ENCODE measurements at regions not wholly inside any gene's neighbourhood (a gene's known extent, or its start where the extent isn't known, plus 50 kb on each side); places are given as distances from the start of the nearest gene placed in this dataset.

DNA sequence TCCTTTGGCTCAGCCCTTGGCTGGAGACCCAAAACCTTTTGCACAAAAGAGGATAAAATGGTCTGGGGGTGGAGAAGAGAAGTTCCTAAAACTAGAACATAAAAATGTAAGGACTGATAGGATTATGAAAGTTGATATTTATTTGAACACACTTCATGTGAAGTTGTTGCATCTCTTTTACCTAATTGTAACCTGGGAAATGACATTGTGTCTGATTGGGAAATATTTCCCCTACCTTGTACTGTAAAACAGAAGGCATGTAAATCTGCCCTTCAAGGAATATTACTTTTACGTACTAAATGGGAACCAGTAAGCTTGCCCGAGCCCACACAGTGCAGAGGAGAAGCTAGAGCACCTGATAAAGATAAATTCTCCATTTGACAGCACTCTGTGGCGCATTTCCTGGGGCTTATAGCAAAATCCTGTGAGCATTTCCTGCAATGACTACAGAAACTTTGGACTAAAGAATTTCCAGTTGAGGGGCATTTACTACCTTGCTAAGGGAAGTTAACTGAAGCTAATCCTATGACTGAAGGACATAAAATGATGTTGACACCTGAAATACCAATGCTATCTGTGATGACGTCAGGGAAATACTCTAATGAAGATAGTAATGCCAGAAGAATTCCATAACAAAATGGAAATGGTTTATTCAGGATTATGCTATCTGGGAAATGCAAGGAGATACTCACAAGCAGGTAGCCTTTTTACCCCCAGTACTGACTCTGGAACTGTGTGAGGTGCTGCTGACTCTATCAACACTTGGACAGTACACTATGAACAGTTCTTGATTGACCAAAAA lies 78.3 kb upstream of the LIFR start:
- Mint-ChIP-seq H3K4me1 (no peaks in the 10 kb centered on the region), H3K9me3 (peaks cover 15% of the 10 kb centered on the region), H3K27ac (no peak overlapping the region), H3K27me3 (peaks cover 2% of the 10 kb centered on the region), H3K4me3 (no peak overlapping the region), H3K36me3 (no peaks in the 10 kb centered on the region)
- ATAC-seq (ENCODE audit: low read depth), result no peak
- POLR2A ChIA-PET, result no interaction called here
- no peak for DNase-seq

DNA sequence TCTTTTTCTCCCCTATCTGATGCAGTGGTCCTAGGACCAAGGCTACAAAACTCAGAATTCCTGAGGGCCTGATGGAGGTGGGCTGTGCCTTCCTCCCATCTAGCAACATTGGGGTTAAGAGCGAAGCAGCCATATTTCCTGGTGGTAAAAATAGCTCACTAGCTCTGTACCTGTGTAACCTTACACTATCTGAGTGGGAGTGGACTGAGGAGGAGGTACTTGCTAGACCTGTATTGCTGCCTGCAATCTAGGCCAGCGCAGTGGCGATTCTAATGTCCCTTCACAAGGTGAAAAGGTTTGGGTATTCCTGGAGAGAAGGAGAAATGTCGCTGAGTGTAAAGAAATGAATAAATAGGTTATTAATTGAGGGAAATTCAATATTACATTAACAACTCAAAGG lies 80.2 kb upstream of the LIFR start:
- Mint-ChIP-seq H3K36me3 (no peaks in the 10 kb centered on the region), H3K27ac (no peak overlapping the region), H3K4me1 (no peaks in the 10 kb centered on the region), H3K4me3 (no peak overlapping the region), H3K27me3 (peaks cover 13% of the 10 kb centered on the region), H3K9me3 (peaks cover 12% of the 10 kb centered on the region)
- ATAC-seq (ENCODE audit: low read depth) (no peak), DNase-seq (no peak)
- POLR2A ChIA-PET, result no interaction called here

DNA sequence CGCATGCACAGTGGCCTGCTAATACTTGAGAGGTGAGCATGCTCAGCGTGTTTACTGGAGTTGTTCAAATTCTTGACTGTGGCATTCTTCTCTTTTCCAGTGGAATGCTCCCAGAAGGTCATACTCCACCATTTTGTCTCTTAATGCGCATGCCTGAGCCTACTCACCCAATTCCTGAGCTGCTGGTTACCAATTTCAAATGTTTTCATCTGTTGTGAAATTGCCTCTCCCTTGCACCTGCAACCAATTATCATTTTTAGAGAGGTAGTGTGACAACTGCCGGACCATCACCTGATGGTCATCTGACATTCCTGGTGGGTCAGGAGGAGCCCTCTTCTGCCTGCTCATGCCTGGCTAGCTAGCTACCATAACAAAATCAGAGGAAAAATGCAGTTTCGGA lies 82.2 kb upstream of the LIFR start:
- no peak for DNase-seq
- no peak overlapping the region for H3K27ac Mint-ChIP-seq
- POLR2A ChIA-PET, result no interaction called here

DNA sequence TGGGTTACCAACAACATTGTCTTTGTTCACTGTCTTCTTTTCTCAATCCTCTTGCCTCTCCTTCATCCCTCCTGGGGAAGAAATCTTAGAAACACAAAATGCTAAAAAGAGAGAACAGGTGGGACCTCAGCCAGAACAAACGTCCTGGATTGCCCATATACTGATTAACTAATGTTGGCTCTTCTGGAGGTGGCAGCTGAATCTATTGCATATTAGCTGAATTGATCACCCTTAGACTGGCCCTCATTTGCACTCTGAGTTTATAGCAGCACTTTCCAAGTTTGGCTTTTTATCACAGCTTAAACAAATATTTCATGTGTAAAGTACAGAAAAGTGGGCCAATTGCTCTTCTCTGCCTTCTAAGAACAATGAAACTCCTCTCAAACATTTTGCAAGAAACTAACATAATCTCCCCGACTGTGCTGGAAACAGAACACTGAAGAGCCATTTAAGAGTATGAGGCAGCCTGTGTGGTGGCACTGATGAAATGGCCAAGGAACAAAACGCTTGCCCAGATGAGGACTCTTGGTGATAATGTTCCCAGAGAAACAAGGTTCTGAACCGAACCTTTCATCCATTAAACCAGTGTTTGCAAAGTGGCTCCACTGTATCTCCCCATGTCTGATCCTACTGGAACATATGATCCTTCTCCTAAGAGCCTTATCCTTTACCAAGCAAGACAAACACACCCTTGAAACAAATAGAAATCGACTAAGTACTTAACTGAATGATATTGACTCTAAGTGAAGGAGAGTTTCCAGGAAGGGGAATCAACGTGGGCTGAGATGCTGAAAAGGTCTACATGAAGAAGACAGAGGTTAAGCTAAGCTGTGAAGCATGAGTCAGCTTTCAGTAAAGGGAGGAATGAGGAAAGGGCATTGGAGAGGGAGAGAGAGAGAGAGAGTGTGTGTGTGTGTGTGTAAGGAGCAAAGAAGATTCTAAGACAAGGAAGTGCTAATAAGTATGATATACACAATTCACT lies 83.2 kb upstream of the LIFR start:
- H3K36me3 Mint-ChIP-seq, result no peaks in the 10 kb centered on the region
- H3K4me3 Mint-ChIP-seq, result no peak overlapping the region
- H3K4me1 Mint-ChIP-seq, result no peaks in the 10 kb centered on the region
- H3K9me3 Mint-ChIP-seq, result no peaks in the 10 kb centered on the region
- no peak for ATAC-seq (ENCODE audit: low read depth)
- DNase-seq, result no peak
- H3K27me3 Mint-ChIP-seq, result peaks cover 11% of the 10 kb centered on the region
- POLR2A ChIA-PET, result no interaction called here
- no peak overlapping the region for H3K27ac Mint-ChIP-seq

More for the DNA sequence above, 82.2 kb upstream of the LIFR start:
- no peak overlapping the region for H3K4me3 Mint-ChIP-seq
- H3K9me3 Mint-ChIP-seq, result no peaks in the 10 kb centered on the region
- peaks cover 13% of the 10 kb centered on the region for H3K27me3 Mint-ChIP-seq
- H3K4me1 Mint-ChIP-seq, result no peaks in the 10 kb centered on the region
- H3K36me3 Mint-ChIP-seq, result no peaks in the 10 kb centered on the region
- ATAC-seq (ENCODE audit: low read depth), result no peak

DNA sequence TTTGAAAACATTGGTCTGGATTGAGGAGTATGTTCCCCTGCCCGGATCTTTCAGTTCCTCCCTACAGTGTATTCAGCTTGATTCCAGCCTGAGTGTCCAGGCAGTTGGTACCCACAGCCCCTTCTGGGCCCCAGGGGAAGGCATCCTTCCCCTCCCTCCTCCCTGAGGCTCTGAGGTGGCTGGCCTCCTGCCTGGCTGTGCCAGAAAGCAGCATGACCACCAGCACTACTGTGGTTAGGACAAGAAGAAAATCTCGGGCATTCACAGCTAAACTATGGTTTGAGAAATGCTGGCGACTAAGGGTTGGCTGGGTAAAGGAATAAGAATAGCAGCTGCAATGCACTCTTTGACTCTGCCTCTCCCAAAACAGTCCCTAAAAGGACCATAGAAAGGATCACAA lies 84.6 kb upstream of the LIFR start:
- ATAC-seq (ENCODE audit: low read depth) (no peak), DNase-seq (no peak)
- no peaks in the 10 kb centered on the region for H3K36me3 Mint-ChIP-seq
- POLR2A ChIA-PET, result no interaction called here
- H3K27me3 Mint-ChIP-seq, result peaks cover 11% of the 10 kb centered on the region
- no peaks in the 10 kb centered on the region for H3K9me3 Mint-ChIP-seq
- H3K27ac Mint-ChIP-seq, result no peak overlapping the region
- no peak overlapping the region for H3K4me3 Mint-ChIP-seq
- no peaks in the 10 kb centered on the region for H3K4me1 Mint-ChIP-seq

DNA sequence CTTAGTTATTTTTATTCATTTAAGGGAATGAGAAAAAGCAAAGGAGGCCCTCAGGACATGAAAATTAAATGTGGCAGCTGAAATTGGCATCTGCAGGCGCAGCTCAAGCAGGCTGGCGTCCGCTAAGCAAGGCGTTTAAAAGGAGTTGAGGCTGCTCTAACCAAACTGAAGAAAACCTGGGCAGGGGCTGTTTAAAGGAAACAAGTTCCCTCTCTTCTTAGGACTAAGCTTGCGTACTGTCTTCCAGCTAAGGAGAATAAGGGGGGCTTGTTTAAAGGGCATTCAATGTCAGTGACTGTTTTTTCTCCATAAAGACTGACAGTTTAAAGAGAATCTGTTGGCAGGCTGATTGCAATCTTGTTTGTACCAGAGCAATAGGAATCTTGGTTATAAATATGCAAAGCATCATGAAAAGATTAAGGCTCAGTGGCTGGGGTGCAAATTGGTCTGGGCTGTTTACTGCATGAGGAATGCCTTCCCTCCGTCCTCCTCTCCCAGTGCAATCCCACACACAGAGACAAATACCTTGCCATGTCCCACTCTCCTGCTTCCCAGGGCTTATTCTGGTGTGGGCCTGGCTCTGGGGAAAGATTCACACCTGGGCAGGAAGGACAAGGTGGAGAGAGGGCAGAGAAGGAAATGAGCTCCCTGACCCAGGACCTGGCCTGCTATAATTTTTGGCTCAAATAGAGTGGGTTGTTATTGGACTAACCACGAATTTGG lies 85.9 kb upstream of the LIFR start:
- no peak for DNase-seq
- POLR2A ChIA-PET, result no interaction called here
- Mint-ChIP-seq H3K9me3 (no peaks in the 10 kb centered on the region), H3K27ac (no peak overlapping the region), H3K4me3 (no peak overlapping the region), H3K27me3 (peaks cover 11% of the 10 kb centered on the region), H3K4me1 (no peaks in the 10 kb centered on the region), H3K36me3 (no peaks in the 10 kb centered on the region)
- ATAC-seq (ENCODE audit: low read depth), result no peak

DNA sequence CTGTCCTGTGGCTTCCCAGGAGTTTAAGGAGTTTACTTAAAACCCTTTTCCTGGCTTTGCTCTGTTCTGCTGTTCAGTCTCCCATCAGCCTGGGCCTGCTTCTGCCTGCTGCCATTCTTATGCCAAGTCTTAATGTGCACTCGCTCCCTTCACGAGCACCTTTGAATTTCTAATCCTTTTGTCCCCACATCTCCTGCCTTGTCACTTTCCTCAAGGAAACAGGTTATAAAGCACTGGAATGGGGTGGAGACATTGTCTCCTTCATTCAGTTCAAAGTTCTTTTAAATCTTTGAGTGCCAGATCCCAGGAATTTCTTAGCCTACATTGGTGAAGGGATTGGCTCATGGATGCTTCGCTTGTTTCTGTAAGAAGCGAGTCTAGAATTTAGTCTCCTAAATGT lies 87.2 kb upstream of the LIFR start:
- H3K27me3 Mint-ChIP-seq, result peaks cover 11% of the 10 kb centered on the region
- ATAC-seq (ENCODE audit: low read depth), result no peak
- POLR2A ChIA-PET, result no interaction called here
- no peak for DNase-seq
- H3K27ac Mint-ChIP-seq, result no peak overlapping the region
- no peak overlapping the region for H3K4me3 Mint-ChIP-seq
- no peaks in the 10 kb centered on the region for H3K9me3 Mint-ChIP-seq
- H3K4me1 Mint-ChIP-seq, result no peaks in the 10 kb centered on the region
- no peaks in the 10 kb centered on the region for H3K36me3 Mint-ChIP-seq

DNA sequence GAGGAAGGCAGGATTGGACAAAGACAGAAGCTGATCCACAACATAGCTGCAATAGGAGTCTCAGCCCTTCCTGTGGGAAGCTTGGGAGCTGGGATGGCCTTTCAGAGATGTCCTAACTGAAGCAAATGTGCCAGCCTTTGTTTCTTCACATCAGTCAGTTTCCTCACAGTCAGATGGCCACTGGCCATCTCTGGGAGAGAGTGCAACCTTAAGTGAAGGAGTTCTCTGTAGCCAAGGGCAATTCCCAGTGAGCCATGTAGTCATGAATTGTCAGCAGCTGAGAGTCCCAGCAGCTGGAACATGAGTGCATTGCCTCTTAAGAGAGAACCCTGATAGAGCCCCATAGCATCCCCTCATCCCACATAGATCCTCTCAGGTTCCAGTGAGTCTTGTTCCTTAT lies 89.1 kb upstream of the LIFR start:
- Mint-ChIP-seq H3K27me3 (peaks cover 6% of the 10 kb centered on the region), H3K9me3 (no peaks in the 10 kb centered on the region), H3K4me1 (peaks cover 1% of the 10 kb centered on the region), H3K36me3 (no peaks in the 10 kb centered on the region), H3K27ac (no peak overlapping the region), H3K4me3 (no peak overlapping the region)
- POLR2A ChIA-PET, result no interaction called here
- no peak for DNase-seq
- no peak for ATAC-seq (ENCODE audit: low read depth)

DNA sequence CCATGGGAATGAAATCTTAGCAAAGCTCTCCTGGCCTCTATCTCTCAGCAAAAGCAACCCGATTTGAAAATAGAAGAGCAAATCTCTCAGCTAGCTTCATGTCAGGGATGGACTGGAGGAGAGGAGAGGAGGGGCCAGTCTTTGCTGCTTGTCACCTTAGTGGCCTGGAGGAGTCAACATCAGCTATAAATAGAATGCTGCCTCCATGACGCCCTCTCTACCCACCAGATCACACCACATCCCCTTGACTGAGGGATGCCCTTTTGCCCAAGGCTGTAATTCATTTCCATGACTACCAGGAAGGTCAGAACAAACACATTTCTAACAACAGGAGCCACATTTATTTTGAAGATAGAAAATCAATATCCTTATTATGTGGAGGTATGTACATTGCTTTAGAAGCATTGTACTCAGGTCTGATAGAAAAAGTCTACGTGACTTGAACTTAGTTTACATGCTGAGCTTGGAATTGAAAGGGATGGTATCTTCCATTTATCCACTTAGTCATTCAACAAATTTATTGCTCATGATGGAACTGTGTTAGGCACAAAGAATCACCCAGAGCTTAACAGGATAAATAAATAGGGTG lies 92.4 kb upstream of the LIFR start:
- POLR2A ChIA-PET, result no interaction called here
- H3K4me3 Mint-ChIP-seq, result no peak overlapping the region
- H3K27ac Mint-ChIP-seq, result no peak overlapping the region
- no peak for DNase-seq
- peaks cover 3% of the 10 kb centered on the region for H3K27me3 Mint-ChIP-seq
- H3K4me1 Mint-ChIP-seq, result peaks cover 3% of the 10 kb centered on the region
- no peaks in the 10 kb centered on the region for H3K9me3 Mint-ChIP-seq
- no peaks in the 10 kb centered on the region for H3K36me3 Mint-ChIP-seq
- no peak for ATAC-seq (ENCODE audit: low read depth)

DNA sequence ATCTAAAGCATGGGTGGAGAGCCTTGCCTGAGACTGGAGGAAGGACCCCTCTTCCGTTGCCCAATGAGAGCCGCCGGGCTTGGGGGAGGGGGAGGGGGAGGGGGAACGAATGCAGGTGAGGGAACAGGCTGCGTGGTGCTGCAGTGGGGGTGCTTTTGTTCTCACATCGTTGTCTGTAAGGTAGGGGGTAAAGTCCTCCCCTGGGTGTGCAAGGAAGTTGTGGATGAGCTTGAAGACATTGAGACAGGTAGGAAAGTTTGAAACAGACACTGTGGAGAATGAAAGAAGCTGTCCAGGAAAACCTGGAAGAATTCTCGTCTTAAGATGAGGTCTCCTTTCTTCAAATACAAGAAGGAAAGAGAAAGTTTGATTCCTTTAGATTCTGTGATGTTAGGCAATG lies 94.1 kb upstream of the LIFR start:
- ATAC-seq (ENCODE audit: low read depth), result no peak
- H3K36me3 Mint-ChIP-seq, result no peaks in the 10 kb centered on the region
- H3K4me3 Mint-ChIP-seq, result peak overlapping the region; percentile 73
- H3K9me3 Mint-ChIP-seq, result no peaks in the 10 kb centered on the region
- no peak overlapping the region for H3K27ac Mint-ChIP-seq
- POLR2A ChIA-PET, result no interaction called here
- H3K27me3 Mint-ChIP-seq, result peaks cover 3% of the 10 kb centered on the region
- DNase-seq, result no peak
- H3K4me1 Mint-ChIP-seq, result peaks cover 3% of the 10 kb centered on the region

DNA sequence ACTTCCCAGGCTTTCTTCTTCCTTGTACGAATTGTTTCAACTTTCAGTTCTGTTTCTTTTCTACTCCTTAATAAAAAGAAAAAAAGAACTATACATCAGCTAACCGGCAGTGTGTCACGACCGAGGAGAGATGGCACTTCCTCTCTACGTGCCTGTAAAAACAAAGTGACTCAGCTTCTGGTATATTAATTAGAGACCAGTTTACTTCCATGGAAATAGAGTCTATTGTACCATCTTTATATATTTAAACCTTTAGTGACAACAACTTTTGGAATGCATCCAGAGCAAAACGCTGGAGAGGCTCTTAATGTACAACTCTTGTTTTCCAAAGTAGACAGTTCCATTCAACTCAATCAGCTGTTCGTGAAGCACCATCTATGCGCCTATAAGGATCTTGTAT lies 94.5 kb upstream of the LIFR start:
- Mint-ChIP-seq H3K9me3 (no peaks in the 10 kb centered on the region), H3K36me3 (no peaks in the 10 kb centered on the region), H3K4me1 (peaks cover 3% of the 10 kb centered on the region), H3K27me3 (peaks cover 3% of the 10 kb centered on the region), H3K27ac (no peak overlapping the region), H3K4me3 (peak overlapping the region; percentile 73)
- ATAC-seq (ENCODE audit: low read depth), result no peak
- DNase-seq, result no peak
- POLR2A ChIA-PET, result no interaction called here

DNA sequence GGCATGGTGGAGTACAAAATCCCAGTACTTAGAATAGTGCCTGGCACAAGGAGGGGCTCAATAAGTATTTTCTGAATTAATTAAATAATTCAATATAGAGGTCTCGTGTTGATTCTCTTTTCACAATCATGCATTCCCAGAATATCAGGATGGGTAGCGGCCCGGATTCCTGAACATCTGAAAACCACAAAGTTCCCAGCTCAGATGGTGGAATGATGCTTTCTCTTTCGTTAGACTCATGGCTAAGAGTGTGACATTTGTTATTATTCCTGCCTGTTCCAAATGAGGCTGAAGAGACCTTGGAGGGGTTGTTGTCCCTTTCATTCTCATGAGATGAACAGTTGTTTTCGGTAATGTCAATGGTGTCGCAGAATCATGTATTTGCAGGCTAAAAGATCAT lies 95.4 kb upstream of the LIFR start:
- peaks cover 3% of the 10 kb centered on the region for H3K4me1 Mint-ChIP-seq
- POLR2A ChIA-PET, result no interaction called here
- H3K27ac Mint-ChIP-seq, result no peak overlapping the region
- peaks cover 3% of the 10 kb centered on the region for H3K27me3 Mint-ChIP-seq
- ATAC-seq (ENCODE audit: low read depth), result no peak
- H3K4me3 Mint-ChIP-seq, result no peak overlapping the region
- no peaks in the 10 kb centered on the region for H3K9me3 Mint-ChIP-seq
- H3K36me3 Mint-ChIP-seq, result no peaks in the 10 kb centered on the region
- no peak for DNase-seq

DNA sequence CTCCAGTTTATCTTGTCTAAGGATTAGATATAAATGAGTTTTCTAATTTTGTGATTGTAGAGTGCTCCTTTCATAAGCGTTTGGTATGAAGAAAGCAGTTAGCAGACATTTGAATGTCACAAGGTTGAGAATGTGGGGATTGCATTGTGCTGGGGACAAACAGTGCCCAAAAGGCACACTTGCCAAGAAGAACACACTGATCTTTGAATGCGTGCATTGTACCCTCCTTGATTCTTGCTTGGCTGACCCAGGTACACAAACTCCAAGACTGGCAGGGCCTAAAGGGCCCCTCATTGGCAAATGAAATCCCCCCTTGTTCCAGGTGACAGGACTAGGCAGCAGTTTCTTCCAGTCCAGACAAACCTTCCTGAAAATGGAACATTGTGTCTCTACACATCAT lies 96.9 kb upstream of the LIFR start:
- POLR2A ChIA-PET, result no interaction called here
- no peak overlapping the region for H3K27ac Mint-ChIP-seq
- ATAC-seq (ENCODE audit: low read depth), result no peak
- peaks cover 3% of the 10 kb centered on the region for H3K27me3 Mint-ChIP-seq
- H3K4me1 Mint-ChIP-seq, result peaks cover 3% of the 10 kb centered on the region
- no peak overlapping the region for H3K4me3 Mint-ChIP-seq
- DNase-seq, result no peak
- H3K36me3 Mint-ChIP-seq, result no peaks in the 10 kb centered on the region
- no peaks in the 10 kb centered on the region for H3K9me3 Mint-ChIP-seq
